Trophoblast cell (in vitro differentiated cells and primary cell): ENCODE measurements at regions not wholly inside any gene's neighbourhood (a gene's known extent, or its start where the extent isn't known, plus 50 kb on each side); places are given as distances from the start of the nearest gene placed in this dataset.

Experiments
- DNase-seq, 2 donors: peaks; one replicate each; pipeline ENCODE4 v3.0.0-alpha.2; 2016
- H2AFZ ChIP-seq: 2 replicates; pipeline ENCODE4 v1.6.1; 2013; ENCODE audit warnings: low read length, moderate library complexity, mild to moderate bottlenecking; ENCODE audit not compliant: insufficient read depth, poor library complexity
- H2AK5ac ChIP-seq: 2 replicates; pipeline ENCODE4 v1.6.1; 2013; ENCODE audit warnings: mild to moderate bottlenecking, low read length
- H2BK120ac ChIP-seq: 2 replicates; pipeline ENCODE4 v1.6.1; 2013; ENCODE audit warnings: low read length, mild to moderate bottlenecking, moderate library complexity; ENCODE audit not compliant: insufficient read depth, poor library complexity
- H2BK12ac ChIP-seq: 2 replicates; pipeline ENCODE4 v1.6.1; 2013; ENCODE audit warnings: mild to moderate bottlenecking, low read length, moderate library complexity
- H2BK5ac ChIP-seq: 2 replicates; pipeline ENCODE4 v1.6.1; 2013; ENCODE audit warnings: low read length, low read depth, moderate library complexity, mild to moderate bottlenecking; ENCODE audit not compliant: poor library complexity
- H3K14ac ChIP-seq: 2 replicates; pipeline ENCODE4 v1.6.1; 2013; ENCODE audit warnings: mild to moderate bottlenecking, low read length
- H3K18ac ChIP-seq: 2 replicates; pipeline ENCODE4 v1.6.1; 2013; ENCODE audit warnings: mild to moderate bottlenecking, low read length
- H3K23ac ChIP-seq: 2 replicates; pipeline ENCODE4 v1.6.1; 2013; ENCODE audit warnings: low read length
- H3K27ac ChIP-seq: 2 replicates; pipeline ENCODE4 v1.5.1; 2013; ENCODE audit warnings: low read depth, mild to moderate bottlenecking, inconsistent platforms, low read length, moderate library complexity
- H3K27me3 ChIP-seq: 2 replicates; pipeline ENCODE4 v1.6.1; 2013; ENCODE audit warnings: inconsistent platforms, mild to moderate bottlenecking, low read length, moderate library complexity; ENCODE audit not compliant: insufficient read depth
- H3K36me3 ChIP-seq, 2 experiments: 1 replicate in 1 of 2; 2 replicates in 1 of 2; pipeline ENCODE4 v1.6.1; 2013; ENCODE audit warnings: low read length in 2 of 2, mild to moderate bottlenecking in 2 of 2, moderate library complexity in 1 of 2; ENCODE audit not compliant: insufficient read depth in 2 of 2, control insufficient read depth in 1 of 2
- H3K4ac ChIP-seq: 2 replicates; pipeline ENCODE4 v1.6.1; 2013; ENCODE audit warnings: low read depth, mild to moderate bottlenecking, low read length, moderate library complexity
- H3K4me1 ChIP-seq, 2 experiments: 1 replicate in 1 of 2; 2 replicates in 1 of 2; pipeline ENCODE4 v1.6.1; 2013; ENCODE audit warnings: low read length in 2 of 2, mild to moderate bottlenecking in 2 of 2, moderate library complexity in 1 of 2; ENCODE audit not compliant: insufficient read depth in 2 of 2, control insufficient read depth in 1 of 2
- H3K4me2 ChIP-seq: 2 replicates; pipeline ENCODE4 v1.6.1; 2013; ENCODE audit warnings: inconsistent platforms, mild to moderate bottlenecking, low read length, moderate library complexity
- H3K4me3 ChIP-seq: 2 replicates; pipeline ENCODE4 v1.5.1; 2013; ENCODE audit warnings: mild to moderate bottlenecking, low read depth, low read length, inconsistent platforms
- H3K79me1 ChIP-seq: one replicate; pipeline ENCODE4 v1.6.1; 2013; ENCODE audit warnings: low read length
- H3K79me2 ChIP-seq: 2 replicates; pipeline ENCODE4 v1.6.1; 2013; ENCODE audit warnings: low read length, mild to moderate bottlenecking; ENCODE audit not compliant: control insufficient read depth, insufficient read depth, poor library complexity
- H3K9ac ChIP-seq: 2 replicates; pipeline ENCODE4 v1.6.1; 2013; ENCODE audit warnings: mild to moderate bottlenecking, low read length
- H3K9me3 ChIP-seq: 2 replicates; pipeline ENCODE4 v1.6.1; 2013; ENCODE audit warnings: low read depth, mild to moderate bottlenecking, control low read depth, inconsistent platforms, low read length; ENCODE audit not compliant: insufficient read depth
- H4K12ac ChIP-seq: 2 replicates; pipeline ENCODE4 v1.6.1; 2013; ENCODE audit warnings: low read depth, mild to moderate bottlenecking, low read length, moderate library complexity
- H4K8ac ChIP-seq: 2 replicates; pipeline ENCODE4 v1.6.1; 2013; ENCODE audit warnings: low read depth, mild to moderate bottlenecking, low read length, moderate library complexity
- H4K91ac ChIP-seq: one replicate; pipeline ENCODE4 v1.6.1; 2013; ENCODE audit warnings: low read depth, mild to moderate bottlenecking, low read length, moderate library complexity
- WGBS: extraction: QIAGEN DNeasy Blood & Tissue Kit; methylation state at CpG from one replicate; pipeline ENCODE4 v1.1.7; 2013; ENCODE audit warnings: missing lambda C conversion rate; ENCODE audit not compliant: insufficient read length, insufficient coverage; ENCODE audit errors: extremely low coverage; 5-methylcytosine and 5-hydroxymethylcytosine counted together

DNA sequence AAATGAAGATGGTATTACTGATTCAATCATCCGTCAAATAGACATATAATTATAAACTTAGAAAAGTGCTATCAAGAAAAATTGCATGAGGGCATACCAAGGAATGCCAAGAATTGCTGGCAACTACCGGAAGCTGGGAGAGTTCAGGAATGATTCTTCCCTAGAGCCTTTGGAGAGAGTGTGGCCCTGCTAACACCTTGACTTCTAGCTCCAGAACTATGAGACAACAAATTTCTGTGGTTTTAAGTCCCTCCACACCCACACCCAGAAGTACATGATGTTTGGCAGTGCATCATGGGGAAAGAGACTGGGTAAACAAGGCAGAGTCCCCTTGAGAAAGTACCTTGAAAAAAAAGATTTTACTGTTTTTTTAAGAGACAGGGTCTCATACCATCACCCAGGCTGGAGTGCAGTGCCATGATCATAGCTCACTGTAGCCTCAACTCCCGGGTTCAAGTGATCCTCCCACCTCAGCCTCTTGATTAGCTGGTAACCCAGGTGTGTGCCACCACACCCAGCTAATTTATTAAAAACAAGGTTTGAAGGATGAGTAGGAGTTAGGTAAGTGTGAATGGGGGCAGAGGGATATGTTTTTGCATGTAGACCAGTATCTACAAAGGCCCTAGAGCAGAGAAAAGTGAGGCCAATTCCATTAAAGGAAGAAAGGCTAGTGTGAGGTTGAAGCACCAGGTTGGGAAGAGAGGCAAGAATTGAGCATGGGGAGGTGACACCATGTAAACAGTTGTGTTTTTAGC is 53.1 kb downstream of the GSX2 start:
- DNase-seq, result peak; percentile 65 to 69
- H3K9me3 ChIP-seq, result peaks cover 2% of the 10 kb centered on the region

DNA sequence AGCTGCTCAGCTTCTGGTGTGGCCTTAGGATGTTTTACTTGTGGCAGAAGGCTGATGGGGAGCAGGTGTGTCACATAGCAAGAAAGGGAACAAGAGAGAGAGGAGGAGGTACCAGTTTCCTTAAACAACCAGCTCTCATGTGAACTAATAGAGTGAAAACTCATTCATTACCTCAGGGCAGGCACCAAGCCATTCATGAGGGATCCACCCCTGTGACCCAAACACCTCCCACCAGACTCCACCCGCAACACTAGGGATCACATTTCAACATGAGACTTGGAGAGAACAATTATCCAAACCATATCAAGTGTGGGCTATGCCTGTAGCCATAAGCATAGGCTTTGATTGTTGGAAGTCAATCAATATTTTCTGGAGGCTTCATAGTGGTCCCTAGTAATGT is 56.0 kb downstream of the GSX2 start:
- Histone ChIP-seq H3K4me2 (no peak overlapping the region), H3K23ac (no peak overlapping the region), H4K12ac (no peak overlapping the region), H3K9ac (no peak overlapping the region), H3K36me3 (no peaks in the 10 kb centered on the region), H2AK5ac (no peak overlapping the region), H3K14ac (no peak overlapping the region), H3K18ac (no peak overlapping the region), H3K79me1 (no peaks in the 10 kb centered on the region), H2AFZ (no peak overlapping the region), H3K4me3 (no peak overlapping the region), H3K4me1 (no peaks in the 10 kb centered on the region), H2BK5ac (no peak overlapping the region), H3K9me3 (peaks cover 2% of the 10 kb centered on the region), H3K27me3 (no peaks in the 10 kb centered on the region), H4K91ac (no peak overlapping the region), H3K79me2 (no peaks in the 10 kb centered on the region), H2BK12ac (no peak overlapping the region), H3K27ac (no peak overlapping the region), H3K4ac (no peak overlapping the region), H2BK120ac (no peak overlapping the region), H4K8ac (no peak overlapping the region)
- no CpG with 5 or more reads among the region's 1 CpG for WGBS
- no peak for DNase-seq

More for the DNA sequence above, 53.1 kb downstream of the GSX2 start:
- Histone ChIP-seq H3K27ac (no peak overlapping the region), H3K4me1 (no peaks in the 10 kb centered on the region), H2BK12ac (no peak overlapping the region), H2BK5ac (no peak overlapping the region), H3K9ac (no peak overlapping the region), H3K4me3 (no peak overlapping the region), H3K18ac (no peak overlapping the region), H3K4me2 (no peak overlapping the region), H2AK5ac (no peak overlapping the region), H3K14ac (no peak overlapping the region), H3K79me2 (no peaks in the 10 kb centered on the region), H3K27me3 (no peaks in the 10 kb centered on the region), H4K8ac (no peak overlapping the region), H3K79me1 (no peaks in the 10 kb centered on the region), H3K36me3 (no peaks in the 10 kb centered on the region), H4K91ac (no peak overlapping the region), H3K4ac (no peak overlapping the region), H2AFZ (no peak overlapping the region), H4K12ac (no peak overlapping the region), H2BK120ac (no peak overlapping the region), H3K23ac (no peak overlapping the region)
- no CpG with 5 or more reads among the region's 3 CpGs for WGBS

DNA sequence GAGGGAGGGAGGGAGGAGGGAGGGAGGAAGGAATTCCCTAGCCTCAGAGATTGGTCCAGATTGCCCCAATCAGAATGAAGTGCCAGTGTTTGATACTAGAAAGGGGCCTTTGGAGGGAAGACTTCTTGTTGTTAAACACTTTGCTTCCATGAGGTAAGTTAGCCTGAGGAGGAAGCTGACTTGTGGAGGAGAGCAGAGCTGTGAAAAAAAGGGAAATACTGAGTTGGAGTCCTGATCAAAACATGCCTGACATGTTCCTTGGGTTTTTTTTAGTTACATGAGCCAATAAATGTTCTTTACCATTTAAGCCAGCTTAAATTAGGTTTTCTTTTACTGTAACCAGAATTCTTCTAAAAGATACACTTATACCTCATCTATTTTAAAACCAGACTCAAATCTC is 57.6 kb downstream of the GSX2 start:
- H4K91ac ChIP-seq, result no peak overlapping the region
- H2BK5ac ChIP-seq, result no peak overlapping the region
- DNase-seq, result no peak
- no peak overlapping the region for H3K4me2 ChIP-seq
- no peaks in the 10 kb centered on the region for H3K4me1 ChIP-seq
- no peak overlapping the region for H3K4me3 ChIP-seq
- peaks cover 2% of the 10 kb centered on the region for H3K9me3 ChIP-seq
- H2AK5ac ChIP-seq, result no peak overlapping the region
- H3K23ac ChIP-seq, result no peak overlapping the region
- H2BK120ac ChIP-seq, result no peak overlapping the region
- no peaks in the 10 kb centered on the region for H3K36me3 ChIP-seq
- no peaks in the 10 kb centered on the region for H3K27me3 ChIP-seq
- H3K4ac ChIP-seq, result no peak overlapping the region
- no peak overlapping the region for H3K27ac ChIP-seq
- H3K18ac ChIP-seq, result no peak overlapping the region
- H3K79me1 ChIP-seq, result no peaks in the 10 kb centered on the region
- no peak overlapping the region for H2BK12ac ChIP-seq
- no peak overlapping the region for H4K8ac ChIP-seq
- H2AFZ ChIP-seq, result no peak overlapping the region
- no peak overlapping the region for H4K12ac ChIP-seq
- H3K79me2 ChIP-seq, result no peaks in the 10 kb centered on the region
- no peak overlapping the region for H3K9ac ChIP-seq
- H3K14ac ChIP-seq, result no peak overlapping the region

DNA sequence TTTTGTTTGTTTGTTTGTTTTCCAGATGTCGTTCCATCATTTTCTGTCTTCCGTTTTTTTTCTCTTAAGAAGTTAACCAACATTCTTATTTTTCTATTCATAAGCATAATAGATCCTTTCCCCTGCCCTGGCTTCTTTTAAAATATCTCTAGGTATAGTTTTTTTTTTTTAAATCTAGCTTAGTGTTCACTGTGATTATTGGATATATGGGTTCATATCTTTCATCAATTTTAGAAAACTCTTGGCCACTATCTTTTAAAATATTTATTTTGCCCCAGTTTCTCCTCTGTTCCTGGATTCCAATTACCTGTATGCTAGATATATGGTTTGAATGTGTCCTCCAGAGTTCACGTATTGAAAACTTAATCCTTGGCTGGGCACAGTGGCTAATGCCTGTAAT is 59.6 kb downstream of the GSX2 start:
- H4K8ac ChIP-seq, result no peak overlapping the region
- no peak overlapping the region for H2AK5ac ChIP-seq
- no peak for DNase-seq
- H3K18ac ChIP-seq, result no peak overlapping the region
- no peak overlapping the region for H4K12ac ChIP-seq
- no peak overlapping the region for H3K4ac ChIP-seq
- no peaks in the 10 kb centered on the region for H3K4me1 ChIP-seq
- WGBS, result no CpG with 5 or more reads among the region's 3 CpGs
- no peak overlapping the region for H3K9ac ChIP-seq
- no peak overlapping the region for H3K27ac ChIP-seq
- H3K36me3 ChIP-seq, result no peaks in the 10 kb centered on the region
- no peak overlapping the region for H3K23ac ChIP-seq
- H3K4me3 ChIP-seq, result no peak overlapping the region
- H3K4me2 ChIP-seq, result no peak overlapping the region
- no peak overlapping the region for H3K14ac ChIP-seq
- H3K9me3 ChIP-seq, result peaks cover 2% of the 10 kb centered on the region
- H2BK12ac ChIP-seq, result no peak overlapping the region
- no peaks in the 10 kb centered on the region for H3K27me3 ChIP-seq
- no peak overlapping the region for H4K91ac ChIP-seq
- no peaks in the 10 kb centered on the region for H3K79me1 ChIP-seq
- no peaks in the 10 kb centered on the region for H3K79me2 ChIP-seq
- H2BK5ac ChIP-seq, result no peak overlapping the region
- no peak overlapping the region for H2AFZ ChIP-seq
- H2BK120ac ChIP-seq, result no peak overlapping the region
